ENCODE measurements at regions not wholly inside any gene's neighbourhood (a gene's known extent, or its start where the extent isn't known, plus 50 kb on each side); places are given as distances from the start of the nearest gene placed in this dataset.
A peak's percentile ranks its signal among the peaks of the same experiment; 100 is the strongest.
"Not testable (repeated sequence)": the region's sequence is repeated elsewhere in the genome, so short reads cannot be mapped to it uniquely, and the experiment has no call there.

DNA sequence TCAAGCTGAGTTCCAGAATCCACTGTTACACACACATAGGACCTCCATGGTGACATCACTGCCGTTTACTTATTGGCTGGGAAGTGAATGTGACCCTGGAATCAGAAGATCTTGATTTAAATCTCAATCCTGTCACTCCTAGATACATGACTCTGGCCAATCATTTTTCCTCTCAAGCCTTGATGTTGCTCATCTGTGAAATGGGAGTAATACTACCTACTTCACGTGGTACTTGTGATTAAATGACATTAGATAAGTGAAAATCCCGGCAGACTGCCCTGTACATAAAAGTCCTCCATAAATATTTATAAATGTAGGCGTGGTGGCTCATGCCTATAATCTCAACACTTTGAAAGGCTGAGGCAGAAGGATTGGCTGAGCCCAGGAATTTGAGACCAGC, 88.0 kb upstream of the SVIL start:
- DNase-seq (ENCODE audit: low spot score), result no peak

DNA sequence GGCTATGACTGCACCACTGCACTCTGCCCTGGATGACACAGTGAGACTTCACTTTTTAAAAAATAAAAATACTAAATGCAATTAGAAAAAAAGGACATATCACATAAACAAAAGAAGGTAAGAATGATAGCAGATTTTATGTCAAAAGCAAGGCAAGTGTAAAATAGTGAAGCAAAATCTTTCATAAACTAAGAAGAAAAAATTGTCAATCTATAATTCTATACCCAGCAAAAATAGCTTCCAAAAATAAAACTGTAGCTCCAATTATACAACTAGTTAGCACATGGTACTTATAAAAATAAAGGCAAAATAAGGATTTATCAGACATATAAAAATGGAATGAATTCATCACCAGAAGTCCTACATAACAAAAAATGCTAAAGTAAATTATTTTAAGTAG, 85.4 kb upstream of the SVIL start:
- no peak for DNase-seq (ENCODE audit: low spot score)

DNA sequence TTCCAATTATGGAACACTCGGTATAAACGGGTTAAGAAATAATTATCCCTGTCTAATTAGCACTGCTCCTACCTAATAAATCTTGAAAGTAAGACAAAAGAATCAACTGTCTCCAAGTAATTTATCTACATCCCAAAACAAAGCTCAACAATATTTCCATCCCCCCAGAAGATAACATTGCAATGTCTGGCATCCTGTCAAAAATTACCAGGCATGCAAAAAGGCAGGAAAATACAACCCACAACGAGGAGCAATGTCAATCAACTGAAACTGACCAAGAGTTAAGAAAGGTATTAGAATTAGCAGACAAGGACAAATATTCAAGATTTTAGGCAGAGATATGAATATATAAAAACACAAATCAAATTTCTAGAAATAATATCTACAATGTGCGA, 84.5 kb upstream of the SVIL start:
- no peak for DNase-seq (ENCODE audit: low spot score)

DNA sequence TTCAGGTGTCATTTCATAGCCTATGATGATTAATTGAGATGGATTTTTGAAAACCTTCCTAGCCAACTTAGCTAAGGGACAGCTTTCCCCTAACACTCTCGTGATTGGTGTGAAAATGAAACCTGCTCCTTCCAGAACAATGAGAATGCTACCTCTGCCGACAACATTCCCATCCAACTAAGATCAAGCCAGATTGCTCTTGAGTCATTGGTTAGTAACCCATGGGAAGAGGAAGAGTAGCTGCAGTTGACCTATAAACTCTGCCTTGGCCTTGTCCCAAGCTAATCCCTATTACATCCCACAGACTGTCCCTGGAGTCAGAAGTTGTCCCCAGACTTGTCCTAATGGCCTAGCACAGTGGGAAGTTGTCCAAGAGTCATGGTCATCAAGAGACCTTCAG, 80.5 kb upstream of the SVIL start:
- DNase-seq (ENCODE audit: low spot score), result no peak

DNA sequence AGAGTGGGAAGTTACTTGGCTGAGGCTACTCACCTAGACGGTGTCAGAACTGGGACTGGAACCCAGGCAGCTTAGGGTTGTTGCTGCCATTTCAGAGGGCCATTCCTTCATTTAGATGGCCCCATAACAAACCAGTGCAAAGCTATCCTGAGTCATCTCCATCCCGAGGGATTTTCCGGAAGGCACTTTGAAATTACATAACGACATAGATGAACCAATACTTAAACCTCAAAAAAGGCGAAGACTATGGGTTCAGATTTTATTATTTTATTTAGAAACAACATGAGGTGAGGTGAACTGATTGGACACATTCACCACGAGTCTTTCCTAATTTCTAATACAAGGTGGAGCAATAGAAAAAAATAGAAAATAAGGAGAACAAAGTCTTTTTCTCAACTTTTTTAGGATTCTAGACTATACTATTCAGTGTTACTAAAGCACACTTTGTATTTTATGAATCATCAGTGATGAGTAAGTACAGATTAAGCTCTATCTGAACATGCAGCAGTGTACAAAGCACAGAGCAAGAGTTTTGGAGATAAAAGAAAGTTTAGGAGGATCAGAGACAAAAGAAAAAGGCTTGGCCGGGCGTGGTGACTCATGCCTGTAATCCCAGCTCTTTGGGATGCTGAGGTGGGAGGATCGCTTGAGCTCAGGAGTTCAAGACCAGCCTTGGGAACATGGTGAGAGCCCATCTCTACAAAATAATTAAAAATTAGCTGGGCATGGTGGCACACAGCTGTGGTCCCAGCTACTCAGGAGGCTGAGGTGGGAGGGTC, 79.5 kb upstream of the SVIL start:
- no peak for DNase-seq (ENCODE audit: low spot score)

DNA sequence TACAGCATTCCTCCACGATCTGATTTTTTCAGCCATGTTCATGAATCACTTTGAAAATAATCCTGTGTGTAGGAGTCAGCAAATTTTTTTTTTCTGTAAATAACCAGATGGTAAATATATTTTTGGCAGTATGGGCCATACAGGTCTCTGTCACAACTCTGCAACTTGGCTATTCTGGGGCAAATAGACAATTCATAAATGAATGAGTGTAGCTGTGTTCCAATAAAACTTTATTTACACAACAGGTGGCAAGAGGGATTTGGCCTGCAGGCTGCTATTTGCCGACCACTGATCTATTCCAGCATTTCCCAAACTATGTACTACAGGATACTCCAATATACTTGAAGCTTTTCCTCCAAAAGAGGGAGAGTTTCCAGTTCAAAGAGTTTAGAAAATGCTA, 78.7 kb upstream of the SVIL start:
- DNase-seq (ENCODE audit: low spot score), result no peak

DNA sequence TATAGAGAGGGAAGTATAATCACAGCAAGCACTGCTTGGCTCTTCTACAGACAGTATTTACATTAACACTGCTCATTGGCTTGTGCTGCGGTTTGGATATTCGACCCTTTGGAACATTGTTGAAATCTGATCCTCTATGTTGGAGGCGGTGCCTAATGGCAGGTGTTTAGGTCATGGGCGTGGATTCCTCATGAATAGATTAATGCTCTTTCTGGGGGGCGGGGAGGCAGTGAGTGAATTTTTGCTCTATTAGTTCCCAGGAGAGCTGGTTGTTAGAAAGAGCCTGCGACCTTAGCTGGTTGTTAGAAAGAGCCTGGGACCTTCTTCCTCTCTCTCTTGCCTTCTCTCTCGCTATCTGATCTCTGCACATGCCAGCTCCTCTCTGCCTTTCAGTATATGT, 77.3 kb upstream of the SVIL start:
- DNase-seq (ENCODE audit: low spot score), result peak; percentile 57

DNA sequence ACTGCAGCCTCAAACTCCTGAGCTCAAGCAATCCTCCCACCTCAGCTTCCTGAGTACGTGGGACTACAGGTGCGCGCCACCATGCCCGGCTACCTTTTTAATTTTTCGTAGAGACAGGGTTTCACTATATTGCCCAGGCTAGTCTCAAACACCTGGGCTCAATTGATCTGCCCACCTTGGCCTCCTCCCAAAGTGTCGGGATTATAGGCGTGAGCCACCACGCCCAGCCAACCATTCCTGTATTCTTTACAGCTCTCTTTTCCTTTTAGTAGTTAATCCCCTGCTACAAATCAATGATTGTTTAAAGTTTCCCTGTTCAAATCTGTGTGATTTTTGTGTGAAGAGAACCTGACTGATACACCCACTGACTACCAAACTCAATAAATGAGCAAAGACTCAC, 75.4 kb upstream of the SVIL start:
- no peak for DNase-seq (ENCODE audit: low spot score)

DNA sequence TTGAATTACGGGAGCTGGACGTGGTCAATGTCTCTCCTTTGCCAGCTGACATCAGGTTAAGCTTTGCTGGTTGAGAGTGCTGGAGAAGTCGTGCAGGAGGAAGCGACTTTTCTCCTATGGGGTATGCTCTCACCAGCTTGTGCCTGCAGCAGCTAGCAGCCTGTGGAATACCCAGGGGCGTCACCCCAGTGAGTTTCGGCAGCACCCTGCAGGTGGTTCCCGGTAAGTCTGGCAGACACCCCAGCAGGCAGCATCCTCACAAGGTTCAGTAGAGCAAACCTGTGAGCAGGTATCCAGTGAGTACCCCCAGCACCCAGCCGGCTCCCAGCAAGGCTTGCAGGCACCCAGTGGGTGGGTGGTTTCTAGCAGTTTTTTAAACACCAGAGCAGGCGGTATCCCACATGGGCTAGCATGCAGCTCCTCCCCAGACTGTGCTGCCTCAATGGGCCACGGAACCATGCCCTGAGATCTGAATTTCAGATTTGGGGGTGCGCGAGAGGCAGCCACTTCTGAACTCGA, 74.8 kb upstream of the SVIL start:
- no peak for DNase-seq (ENCODE audit: low spot score)

DNA sequence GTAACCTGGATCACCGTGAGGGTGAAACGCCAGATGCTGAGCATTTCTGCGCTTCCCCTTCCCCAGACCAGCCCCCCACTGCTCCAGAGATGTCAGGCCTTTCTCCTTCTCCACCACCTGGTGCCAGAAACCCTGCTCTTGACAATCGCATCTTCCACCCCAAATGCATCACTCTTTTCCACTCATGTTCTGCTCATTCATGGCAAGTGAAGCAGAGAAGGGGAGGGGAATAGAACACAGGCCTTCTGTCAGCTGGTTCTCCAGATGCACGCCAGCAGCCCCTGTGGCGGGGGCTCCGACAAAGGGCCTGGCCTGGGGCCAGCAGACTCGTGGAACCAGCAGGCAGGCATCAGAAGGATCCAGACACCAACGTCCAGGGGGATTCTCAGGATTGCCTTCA, 68.5 kb upstream of the SVIL start:
- DNase-seq (ENCODE audit: low spot score), result no peak

DNA sequence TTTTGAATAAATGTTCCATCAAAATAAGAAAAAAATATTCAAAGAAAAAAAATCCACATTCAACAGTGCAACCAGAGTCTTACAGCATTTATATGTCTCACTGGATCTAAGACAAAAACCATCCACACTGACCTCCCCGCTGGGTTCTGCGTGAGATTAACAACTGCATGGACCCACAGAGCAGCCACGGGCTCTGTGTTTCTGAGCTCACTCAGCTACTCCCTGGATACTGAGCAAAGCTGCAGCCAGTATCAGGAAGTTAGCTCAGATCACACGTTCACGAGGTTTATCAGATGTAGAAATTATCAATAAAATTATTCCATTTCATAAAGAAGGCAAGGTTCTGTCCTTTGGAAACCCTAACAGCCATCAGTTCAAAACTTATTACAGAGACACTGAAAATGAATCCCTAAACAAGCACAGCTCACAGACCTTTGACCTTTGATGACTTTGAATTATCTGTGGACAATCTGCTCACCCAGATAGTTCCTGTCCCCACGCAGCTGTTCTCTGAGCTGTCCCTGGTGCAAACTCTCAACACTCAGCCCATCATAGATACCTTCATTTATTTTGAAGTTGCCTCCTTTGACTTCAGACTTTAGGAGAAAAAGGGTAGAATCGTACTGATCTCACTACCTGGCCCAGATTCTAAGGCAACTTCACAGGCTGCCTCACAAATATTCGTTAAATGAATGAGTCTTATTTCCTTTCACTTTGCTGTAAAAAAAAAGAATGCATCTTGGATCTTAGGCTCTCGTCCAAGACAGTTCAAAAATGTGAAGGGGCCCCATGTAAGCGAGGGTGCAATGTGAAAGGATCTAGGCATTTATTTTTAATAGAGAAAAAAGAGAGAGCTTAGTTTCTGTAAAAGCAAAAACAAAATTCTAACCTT, 67.7 kb upstream of the SVIL start:
- DNase-seq (ENCODE audit: low spot score), result no peak

DNA sequence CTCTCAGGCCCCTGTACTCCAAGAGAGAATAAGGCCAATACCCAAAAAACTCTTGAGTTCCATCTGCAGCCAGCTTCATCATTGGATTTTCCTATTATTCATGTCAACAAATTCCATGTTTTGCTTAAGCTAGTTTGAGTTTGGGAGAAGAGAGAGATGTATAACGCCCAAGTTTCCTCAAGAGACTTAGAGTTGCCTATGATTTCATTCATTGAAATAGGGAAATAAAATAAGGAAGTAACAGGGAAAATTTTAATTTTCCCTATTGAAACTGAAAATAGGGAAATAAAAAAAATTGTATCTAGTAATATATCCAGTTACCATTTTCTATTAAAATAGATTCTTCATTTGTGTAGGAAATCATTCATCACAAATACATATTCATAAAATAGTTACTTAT, 66.5 kb upstream of the SVIL start:
- no peak for DNase-seq (ENCODE audit: low spot score)

DNA sequence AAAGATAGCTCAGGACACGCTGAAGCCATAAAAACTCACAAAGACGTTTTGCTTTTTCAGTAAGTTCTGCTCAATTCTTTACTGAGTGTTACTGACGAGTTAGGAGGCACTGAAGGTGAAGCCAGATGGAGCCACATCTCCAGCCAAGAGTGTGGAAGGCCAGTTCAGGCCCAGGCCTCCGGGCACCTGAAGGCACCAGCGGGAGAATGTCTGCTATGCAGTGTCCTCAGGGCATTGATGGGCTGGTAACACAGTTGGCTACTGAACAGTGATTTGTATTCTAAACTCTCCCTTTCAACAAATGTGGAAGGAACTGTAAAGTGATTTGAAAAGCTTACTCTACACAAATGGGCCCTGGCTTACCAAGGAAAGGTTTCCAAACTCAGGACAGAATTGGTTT, 64.8 kb upstream of the SVIL start:
- no peak for DNase-seq (ENCODE audit: low spot score)

DNA sequence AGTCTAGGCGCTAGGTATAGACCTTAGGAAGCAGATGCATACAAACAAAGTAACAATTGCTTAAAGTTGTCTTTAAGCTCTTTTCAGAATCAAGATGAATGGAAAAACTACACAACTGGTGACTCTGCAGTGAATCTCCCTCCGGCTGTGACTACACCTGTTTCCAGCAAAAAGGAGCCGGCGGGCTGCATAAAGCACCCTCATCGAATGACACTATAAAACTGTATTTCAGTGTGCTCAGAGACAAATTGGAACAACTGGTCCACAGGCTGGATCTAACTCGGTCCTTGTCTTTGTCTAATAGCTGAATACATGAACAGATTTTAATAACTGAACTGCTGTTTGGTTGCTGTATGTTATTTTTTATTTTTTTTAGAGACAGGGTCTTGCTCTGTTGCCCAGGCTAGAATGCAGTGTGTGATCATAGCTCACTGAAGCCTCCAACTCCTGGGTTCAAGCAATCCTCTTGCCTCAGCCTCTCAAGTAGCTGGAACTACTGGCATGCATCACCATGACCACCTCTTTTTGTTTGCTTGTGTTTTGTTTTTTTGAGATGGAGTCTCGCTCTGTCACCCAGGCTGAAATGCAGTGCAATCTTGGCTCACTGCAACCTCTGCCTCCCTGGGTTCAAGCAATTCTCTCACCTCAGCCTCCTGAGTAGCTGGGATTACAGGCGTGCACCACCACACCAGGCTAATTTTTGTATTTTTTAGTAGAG, 64.2 kb upstream of the SVIL start:
- DNase-seq (ENCODE audit: low spot score), result no peak

DNA sequence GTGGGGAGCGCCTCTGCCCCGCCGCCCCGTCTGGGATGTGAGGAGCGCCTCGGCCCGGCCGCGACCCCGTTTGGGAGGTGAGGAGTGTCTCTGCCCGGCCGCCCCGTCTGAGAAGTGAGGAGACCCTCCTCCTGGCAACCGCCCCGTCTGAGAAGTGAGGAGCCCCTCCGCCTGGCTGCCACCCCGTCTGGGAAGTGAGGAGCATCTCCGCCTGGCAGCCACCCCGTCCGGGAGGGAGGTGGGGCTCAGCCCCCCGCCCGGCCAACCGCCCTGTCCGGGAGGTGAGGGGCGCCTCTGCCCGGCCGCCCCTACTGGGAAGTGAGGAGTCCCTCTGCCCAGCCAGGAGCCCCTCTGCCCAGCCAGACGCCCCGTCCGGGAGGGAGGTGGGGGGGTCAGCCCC, 61.8 kb upstream of the SVIL start:
- not testable (repeated sequence) for DNase-seq (ENCODE audit: low spot score)

DNA sequence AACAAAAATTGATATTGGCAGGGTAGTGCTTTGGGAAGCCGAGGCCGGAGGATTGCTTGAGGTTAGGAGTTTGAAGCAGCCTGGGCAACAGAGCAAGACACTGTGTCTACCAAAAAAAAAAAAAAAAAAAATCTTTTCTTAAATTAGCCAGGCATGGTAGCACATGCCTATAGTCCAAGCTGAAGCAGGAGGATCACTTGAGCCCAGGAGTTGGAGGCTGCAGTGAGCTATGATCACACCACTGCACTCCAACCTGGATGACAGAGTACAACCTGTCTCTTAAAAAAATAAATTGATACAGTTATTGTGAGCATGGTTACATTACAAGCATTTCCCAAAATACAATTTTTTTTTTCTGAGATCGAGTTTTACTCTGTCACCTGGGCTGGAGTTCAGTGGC, 59.4 kb upstream of the SVIL start:
- DNase-seq (ENCODE audit: low spot score), result no peak

DNA sequence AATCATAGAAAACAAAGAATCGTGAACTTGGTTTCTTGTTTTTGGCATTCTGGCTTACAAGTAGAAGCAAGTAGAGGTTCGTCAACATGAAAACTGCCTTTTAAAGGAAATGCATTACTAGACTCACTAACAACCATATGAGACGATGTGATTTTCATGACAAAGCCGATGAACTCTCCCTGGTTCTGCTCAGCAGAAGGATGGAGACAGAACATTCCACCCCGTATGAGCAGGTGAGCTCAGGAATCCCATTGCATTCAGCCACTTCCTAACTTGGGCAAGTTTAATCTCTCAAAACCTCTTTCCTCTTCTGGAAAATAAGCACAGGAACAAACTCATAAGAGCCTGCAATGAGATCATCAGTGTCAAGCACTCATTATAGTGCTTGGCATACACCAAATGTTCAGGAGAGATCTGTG, 57.4 kb upstream of the SVIL start:
- peak; percentile 45 for DNase-seq (ENCODE audit: low spot score)

DNA sequence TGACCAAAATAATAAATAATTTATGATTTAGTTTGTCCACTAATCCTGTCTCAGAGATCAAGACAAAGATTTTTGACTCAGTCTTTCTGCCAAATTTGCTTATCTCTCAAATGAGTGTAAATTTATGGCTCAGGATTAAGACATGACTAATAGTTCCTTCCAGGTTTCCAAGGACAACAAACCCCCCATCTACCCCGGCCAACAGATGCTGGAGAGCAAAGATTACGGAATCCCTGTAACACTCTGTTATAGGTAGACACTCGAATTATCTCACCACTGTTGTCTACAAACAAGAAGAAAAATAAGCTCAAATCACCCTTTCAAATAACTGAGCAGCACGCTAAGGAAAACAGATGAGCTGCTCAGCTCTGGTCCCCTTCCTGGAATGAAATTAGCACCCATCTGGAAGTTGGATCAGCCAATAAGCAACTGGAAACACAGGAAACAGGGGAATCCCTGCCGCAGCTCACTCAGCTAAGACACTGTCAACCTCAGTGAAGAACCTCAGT, 56.8 kb upstream of the SVIL start:
- no peak for DNase-seq (ENCODE audit: low spot score)

DNA sequence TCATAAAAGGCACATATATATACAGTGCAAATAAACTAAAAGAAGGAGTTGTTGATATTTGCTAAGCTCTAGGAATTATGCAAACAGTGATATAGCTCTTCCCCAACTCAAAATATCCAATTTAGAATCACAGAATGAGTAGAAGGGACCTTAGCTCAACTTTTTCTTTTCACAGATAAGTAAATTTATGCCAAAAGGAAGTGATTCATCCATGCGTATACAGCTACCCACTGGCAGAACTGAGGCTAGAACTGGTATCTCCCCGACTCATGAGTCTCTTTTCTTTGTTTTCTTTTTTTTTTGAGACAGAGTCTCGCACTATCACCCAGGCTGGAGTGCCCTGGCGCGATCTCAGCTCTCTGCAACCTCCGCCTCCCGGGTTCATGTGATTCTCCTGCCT, 54.2 kb upstream of the SVIL start:
- no peak for DNase-seq (ENCODE audit: low spot score)

DNA sequence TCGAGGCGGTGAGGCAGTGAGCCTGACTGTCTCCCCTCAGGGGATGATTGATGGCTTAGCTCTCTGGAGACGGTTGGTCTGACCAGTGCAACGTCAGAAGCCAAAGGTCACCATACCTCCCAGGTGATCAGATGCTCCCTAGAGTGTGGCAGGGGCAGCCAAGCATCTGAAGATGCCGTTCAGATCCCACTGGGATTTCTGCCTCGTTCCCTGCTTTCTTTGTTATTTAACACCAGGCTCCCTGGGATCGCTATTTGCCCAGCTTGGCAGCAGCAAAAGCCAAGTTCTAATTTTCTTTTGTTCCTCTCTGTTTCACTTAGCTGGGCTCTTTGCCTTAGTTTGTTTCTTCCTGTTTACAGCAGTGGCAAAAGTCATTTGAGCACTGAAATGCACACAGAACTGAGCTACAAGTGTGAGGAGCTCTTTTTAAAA, 53.5 kb upstream of the SVIL start:
- peak; percentile 76 for DNase-seq (ENCODE audit: low spot score)

DNA sequence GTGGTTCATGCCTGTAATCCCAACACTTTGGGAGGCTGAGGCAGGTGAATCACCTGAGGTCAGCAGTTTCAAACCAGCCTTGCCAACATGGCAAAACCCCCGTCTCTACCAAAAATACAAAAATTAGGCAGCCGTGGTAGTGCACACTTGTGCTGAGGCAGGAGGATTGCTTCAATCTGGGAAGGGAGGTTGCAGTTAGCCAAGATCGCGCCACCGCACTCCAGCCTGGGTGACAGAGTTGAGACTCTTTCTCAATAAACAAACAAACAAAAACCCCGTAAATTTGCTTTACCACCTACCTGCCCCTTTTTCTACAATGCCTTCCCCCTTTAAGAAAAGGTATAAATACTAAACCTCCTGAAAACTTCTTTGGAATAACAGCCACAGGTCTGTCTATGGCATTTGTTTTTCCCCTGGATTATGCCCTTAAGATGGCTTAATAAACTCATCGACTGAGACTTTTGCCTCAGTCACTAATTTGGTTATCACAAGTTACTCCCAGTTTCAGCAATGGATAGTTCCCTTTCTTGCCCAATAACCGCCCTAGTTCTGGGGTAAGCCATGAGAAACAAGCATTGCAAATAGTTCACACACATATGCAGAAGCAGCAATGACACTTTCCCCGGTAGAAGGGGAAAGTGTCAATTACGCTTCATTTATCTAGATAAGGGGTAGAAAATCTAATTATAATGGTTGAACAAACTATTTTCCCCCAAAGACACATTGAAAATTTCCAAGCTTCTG, 52.8 kb upstream of the SVIL start:
- no peak for DNase-seq (ENCODE audit: low spot score)

DNA sequence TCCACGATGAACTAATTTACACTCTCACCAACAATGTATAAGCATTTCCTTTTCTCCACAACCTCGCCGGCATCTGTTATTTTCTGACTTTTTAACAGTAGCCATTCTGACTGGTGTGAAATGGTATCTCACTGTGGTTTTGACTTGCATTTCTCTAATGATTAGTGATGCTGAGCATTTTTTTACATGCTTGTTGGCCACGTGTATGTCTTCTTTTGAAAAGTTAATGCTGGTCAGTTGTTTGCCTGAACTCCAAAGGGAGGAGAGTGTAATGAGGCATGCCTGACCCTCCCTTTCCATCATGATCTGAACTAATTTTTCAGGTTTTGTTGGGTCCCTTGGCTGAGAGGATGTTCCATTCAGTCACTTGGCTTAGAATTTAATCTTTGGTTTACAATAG, 50.7 kb upstream of the SVIL start:
- DNase-seq (ENCODE audit: low spot score), result no peak

Data from iPS-NIHi11 (cell line).